Activated CD8-positive, alpha-beta T cell treated with anti-CD3 and anti-CD28 coated beads, Interleukin-2, amount 10 ng/mL, durations not matched to agents 7 days and 5 days (primary cell): ENCODE measurements at regions not wholly inside any gene's neighbourhood (a gene's known extent, or its start where the extent isn't known, plus 50 kb on each side); places are given as distances from the start of the nearest gene placed in this dataset.
"Not testable (repeated sequence)": the region's sequence is repeated elsewhere in the genome, so short reads cannot be mapped to it uniquely, and the experiment has no call there.

Experiments used
- ATAC-seq: fragments of 150-1000 bp; cut with Tn5 transposase; one replicate; pipeline ENCODE4 v1.10.0; 2021; ENCODE audit warnings: moderate library complexity
- CTCF ChIA-PET: fragments of 350-600 bp; sonication (Branson Sonifier 250); formaldehyde crosslinking; loops from one replicate; lab custom pipeline; 2021; ENCODE audit warnings: antibody characterized with exemption; lab: Charles Lee
- POLR2A ChIA-PET: fragments of 350-600 bp; sonication (Branson Sonifier 250); formaldehyde crosslinking; loops from one replicate; lab custom pipeline; 2021; ENCODE audit warnings: antibody characterized with exemption; lab: Charles Lee
- DNase-seq: peaks from one replicate; pipeline ENCODE4 v3.0.0-alpha.2; 2020
- H3K27ac Mint-ChIP-seq: one replicate; pipeline ENCODE4 v1.8.0; 2021; ENCODE audit warnings: mild to moderate bottlenecking, mixed read lengths
- H3K27me3 Mint-ChIP-seq: one replicate; pipeline ENCODE4 v1.8.0; 2021; ENCODE audit warnings: low read depth, mixed read lengths
- H3K36me3 Mint-ChIP-seq: one replicate; pipeline ENCODE4 v1.8.0; 2021; ENCODE audit warnings: low read depth, mixed read lengths
- H3K4me1 Mint-ChIP-seq: one replicate; pipeline ENCODE4 v1.8.0; 2021; ENCODE audit warnings: low read depth, mixed read lengths
- H3K4me3 Mint-ChIP-seq: one replicate; pipeline ENCODE4 v1.8.0; 2021; ENCODE audit warnings: mild to moderate bottlenecking, mixed read lengths
- H3K9me3 Mint-ChIP-seq: one replicate; pipeline ENCODE4 v1.8.0; 2022; ENCODE audit warnings: mixed read lengths; ENCODE audit not compliant: insufficient read depth

GRCh38 chr14:28301179-28301578, 465.4 kb upstream of the FOXG1 start:
- H3K9me3 Mint-ChIP-seq = peaks cover 14% of the 10 kb centered on the region
- no peaks in the 10 kb centered on the region for H3K4me1 Mint-ChIP-seq
- no peaks in the 10 kb centered on the region for H3K27me3 Mint-ChIP-seq
- ChIA-PET POLR2A (no interaction called here), CTCF (no interaction called here)
- DNase-seq = no peak
- no peak for ATAC-seq
- H3K36me3 Mint-ChIP-seq = no peaks in the 10 kb centered on the region
- H3K4me3 Mint-ChIP-seq = no peak overlapping the region
- H3K27ac Mint-ChIP-seq = no peak overlapping the region

GRCh38 chr14:28303248-28303647, 463.3 kb upstream of the FOXG1 start:
- ChIA-PET CTCF (no interaction called here), POLR2A (no interaction called here)
- ATAC-seq (no peak), DNase-seq (no peak)
- H3K27ac Mint-ChIP-seq = no peak overlapping the region
- H3K27me3 Mint-ChIP-seq = no peaks in the 10 kb centered on the region
- H3K4me1 Mint-ChIP-seq = no peaks in the 10 kb centered on the region
- peaks cover 10% of the 10 kb centered on the region for H3K9me3 Mint-ChIP-seq
- no peak overlapping the region for H3K4me3 Mint-ChIP-seq
- H3K36me3 Mint-ChIP-seq = no peaks in the 10 kb centered on the region

GRCh38 chr14:28305938-28306337, 460.6 kb upstream of the FOXG1 start:
- CTCF ChIA-PET = no interaction called here
- Mint-ChIP-seq H3K4me3 (no peak overlapping the region), H3K36me3 (no peaks in the 10 kb centered on the region)

GRCh38 chr14:28307506-28307905, 459.1 kb upstream of the FOXG1 start:
- Mint-ChIP-seq H3K27ac (no peak overlapping the region), H3K4me1 (no peaks in the 10 kb centered on the region), H3K9me3 (peaks cover 11% of the 10 kb centered on the region), H3K27me3 (no peaks in the 10 kb centered on the region), H3K4me3 (no peak overlapping the region), H3K36me3 (no peaks in the 10 kb centered on the region)
- no peak for ATAC-seq
- ChIA-PET CTCF (no interaction called here), POLR2A (no interaction called here)
- DNase-seq = no peak

More at GRCh38 chr14:28305938-28306337, 460.6 kb upstream of the FOXG1 start:
- no peak for ATAC-seq
- H3K27ac Mint-ChIP-seq = no peak overlapping the region
- peaks cover 9% of the 10 kb centered on the region for H3K9me3 Mint-ChIP-seq
- DNase-seq = no peak
- H3K4me1 Mint-ChIP-seq = no peaks in the 10 kb centered on the region
- no peaks in the 10 kb centered on the region for H3K27me3 Mint-ChIP-seq
- POLR2A ChIA-PET = no interaction called here

GRCh38 chr14:28308734-28309133, 457.9 kb upstream of the FOXG1 start:
- no peaks in the 10 kb centered on the region for H3K4me1 Mint-ChIP-seq
- peaks cover 11% of the 10 kb centered on the region for H3K9me3 Mint-ChIP-seq
- H3K27ac Mint-ChIP-seq = no peak overlapping the region
- POLR2A ChIA-PET = no interaction called here
- DNase-seq (no peak), ATAC-seq (no peak)
- no peaks in the 10 kb centered on the region for H3K27me3 Mint-ChIP-seq
- no peaks in the 10 kb centered on the region for H3K36me3 Mint-ChIP-seq
- CTCF ChIA-PET = no interaction called here
- H3K4me3 Mint-ChIP-seq = no peak overlapping the region

- POLR2A ChIA-PET = not testable (repeated sequence)
These were observed 448.5 kb upstream of the FOXG1 start for GRCh38 chr14:28317890-28318675.

GRCh38 chr14:28321475-28322244, 444.9 kb upstream of the FOXG1 start:
- Mint-ChIP-seq H3K9me3 (peaks cover 14% of the 10 kb centered on the region), H3K4me3 (no peak overlapping the region), H3K36me3 (no peaks in the 10 kb centered on the region), H3K27me3 (no peaks in the 10 kb centered on the region), H3K27ac (no peak overlapping the region), H3K4me1 (no peaks in the 10 kb centered on the region)
- ChIA-PET POLR2A (no interaction called here), CTCF (no interaction called here)
- ATAC-seq (no peak), DNase-seq (no peak)

More at GRCh38 chr14:28317890-28318675, 448.5 kb upstream of the FOXG1 start:
- ATAC-seq, H3K27me3 Mint-ChIP-seq, DNase-seq, CTCF ChIA-PET, H3K36me3 Mint-ChIP-seq, H3K4me3 Mint-ChIP-seq, H3K4me1 Mint-ChIP-seq, H3K27ac Mint-ChIP-seq: not testable (repeated sequence)
- H3K9me3 Mint-ChIP-seq = peaks cover 14% of the 10 kb centered on the region

- POLR2A ChIA-PET = no interaction called here
- DNase-seq = no peak
- Mint-ChIP-seq H3K4me1 (no peaks in the 10 kb centered on the region), H3K27me3 (no peaks in the 10 kb centered on the region), H3K27ac (no peak overlapping the region), H3K9me3 (peaks cover 18% of the 10 kb centered on the region), H3K36me3 (no peaks in the 10 kb centered on the region), H3K4me3 (no peak overlapping the region)
- ATAC-seq = no peak
- CTCF ChIA-PET = no interaction called here
These were observed 443.2 kb upstream of the FOXG1 start for GRCh38 chr14:28323366-28323765.

GRCh38 chr14:28323951-28324741, 442.4 kb upstream of the FOXG1 start:
- H3K4me1 Mint-ChIP-seq = no peaks in the 10 kb centered on the region
- H3K9me3 Mint-ChIP-seq = peaks cover 15% of the 10 kb centered on the region
- no peaks in the 10 kb centered on the region for H3K36me3 Mint-ChIP-seq
- POLR2A ChIA-PET = no interaction called here
- H3K27ac Mint-ChIP-seq = no peak overlapping the region
- H3K27me3 Mint-ChIP-seq = no peaks in the 10 kb centered on the region
- DNase-seq = no peak
- no peak overlapping the region for H3K4me3 Mint-ChIP-seq
- no peak for ATAC-seq
- CTCF ChIA-PET = no interaction called here

GRCh38 chr14:28340816-28341215, 425.8 kb upstream of the FOXG1 start:
- Mint-ChIP-seq H3K36me3 (no peaks in the 10 kb centered on the region), H3K27ac (no peak overlapping the region), H3K27me3 (no peaks in the 10 kb centered on the region), H3K9me3 (no peaks in the 10 kb centered on the region), H3K4me3 (no peak overlapping the region), H3K4me1 (no peaks in the 10 kb centered on the region)
- CTCF ChIA-PET = no interaction called here
- DNase-seq (no peak), ATAC-seq (no peak)
- POLR2A ChIA-PET = no interaction called here

- no peak overlapping the region for H3K4me3 Mint-ChIP-seq
- no peak overlapping the region for H3K27ac Mint-ChIP-seq
- POLR2A ChIA-PET = no interaction called here
- DNase-seq (no peak), ATAC-seq (no peak)
- CTCF ChIA-PET = no interaction called here
- no peaks in the 10 kb centered on the region for H3K4me1 Mint-ChIP-seq
- peaks cover 5% of the 10 kb centered on the region for H3K9me3 Mint-ChIP-seq
- no peaks in the 10 kb centered on the region for H3K36me3 Mint-ChIP-seq
- no peaks in the 10 kb centered on the region for H3K27me3 Mint-ChIP-seq
These were observed 422.2 kb upstream of the FOXG1 start for GRCh38 chr14:28344381-28344780.

GRCh38 chr14:28348797-28349196, 417.8 kb upstream of the FOXG1 start:
- ChIA-PET CTCF (no interaction called here), POLR2A (no interaction called here)
- Mint-ChIP-seq H3K27me3 (no peaks in the 10 kb centered on the region), H3K9me3 (peaks cover 10% of the 10 kb centered on the region), H3K4me3 (no peak overlapping the region), H3K36me3 (no peaks in the 10 kb centered on the region), H3K27ac (no peak overlapping the region), H3K4me1 (no peaks in the 10 kb centered on the region)
- DNase-seq (no peak), ATAC-seq (no peak)
